Neuronal stem cell (in vitro differentiated cells): ENCODE measurements at regions not wholly inside any gene's neighbourhood (a gene's known extent, or its start where the extent isn't known, plus 50 kb on each side); places are given as distances from the start of the nearest gene placed in this dataset.
"Not testable (repeated sequence)": the region's sequence is repeated elsewhere in the genome, so short reads cannot be mapped to it uniquely, and the experiment has no call there.

Source experiments
- DNase-seq: peaks from one replicate; pipeline ENCODE4 v3.0.0-alpha.2; 2013; ENCODE audit warnings: low spot score
- H2AFZ ChIP-seq: one replicate; pipeline ENCODE4 v1.6.1; 2013; ENCODE audit warnings: mild to moderate bottlenecking, low read length, inconsistent platforms
- H2AK5ac ChIP-seq: 2 replicates; pipeline ENCODE4 v1.6.1; 2013; ENCODE audit warnings: low read depth, mild to moderate bottlenecking, inconsistent platforms, low read length, moderate library complexity, mixed read lengths
- H2BK120ac ChIP-seq: 2 replicates; pipeline ENCODE4 v1.6.1; 2013; ENCODE audit warnings: low read depth, mild to moderate bottlenecking, inconsistent platforms, low read length, moderate library complexity, mixed read lengths
- H2BK12ac ChIP-seq: one replicate; pipeline ENCODE4 v1.6.1; 2013; ENCODE audit warnings: low read length, inconsistent platforms
- H2BK15ac ChIP-seq: 2 replicates; pipeline ENCODE4 v1.6.1; 2013; ENCODE audit warnings: mild to moderate bottlenecking, low read length, inconsistent platforms, mixed read lengths
- H2BK5ac ChIP-seq: one replicate; pipeline ENCODE4 v1.6.1; 2013; ENCODE audit warnings: inconsistent platforms, mild to moderate bottlenecking, low read length, moderate library complexity
- H3K14ac ChIP-seq: one replicate; pipeline ENCODE4 v1.6.1; 2013; ENCODE audit warnings: low read length, inconsistent platforms
- H3K18ac ChIP-seq: 2 replicates; pipeline ENCODE4 v1.6.1; 2013; ENCODE audit warnings: low read length, inconsistent platforms
- H3K23ac ChIP-seq: 2 replicates; pipeline ENCODE4 v1.6.1; 2013; ENCODE audit warnings: low read depth, mild to moderate bottlenecking, mixed read lengths, low read length, inconsistent platforms; ENCODE audit not compliant: poor library complexity
- H3K27ac ChIP-seq: replicated peaks from 3 replicates; pipeline ENCODE4 v1.5.1; 2013; ENCODE audit warnings: low read length, inconsistent platforms
- H3K27me3 ChIP-seq, 3 experiments: 2 replicates each; pipeline ENCODE4 v1.6.1; 2013; ENCODE audit warnings: low read length in 3 of 3, mild to moderate bottlenecking in 2 of 3, inconsistent platforms in 1 of 3, low read depth in 1 of 3, mixed read lengths in 1 of 3, moderate library complexity in 1 of 3; ENCODE audit not compliant: control insufficient read depth in 3 of 3, insufficient read depth in 3 of 3
- H3K36me3 ChIP-seq, 2 donors: replicated peaks in 1 of 2; 2 replicates each; pipeline ENCODE4 v1.6.1; 2013; ENCODE audit warnings: low read length in 2 of 2; ENCODE audit not compliant: control insufficient read depth in 2 of 2, insufficient read depth in 2 of 2
- H3K4ac ChIP-seq: 2 replicates; pipeline ENCODE4 v1.6.1; 2013; ENCODE audit warnings: inconsistent platforms, mild to moderate bottlenecking, low read length, moderate library complexity
- H3K4me1 ChIP-seq, 2 donors: 1 replicate in 1 of 2; 2 replicates in 1 of 2; pipeline ENCODE4 v1.6.1; 2013; ENCODE audit warnings: low read length in 2 of 2, low read depth in 1 of 2; ENCODE audit not compliant: control insufficient read depth in 2 of 2, insufficient read depth in 1 of 2
- H3K4me2 ChIP-seq: one replicate; pipeline ENCODE4 v1.6.1; 2013; ENCODE audit warnings: mild to moderate bottlenecking, low read length, inconsistent platforms; ENCODE audit not compliant: insufficient read depth, poor library complexity, severe bottlenecking
- H3K4me3 ChIP-seq, 2 donors: 2 replicates each; pipeline ENCODE4 v1.5.1; 2013; ENCODE audit warnings: low read length in 2 of 2, mild to moderate bottlenecking in 2 of 2, inconsistent platforms in 1 of 2, moderate library complexity in 1 of 2
- H3K79me1 ChIP-seq: one replicate; pipeline ENCODE4 v1.6.1; 2013; ENCODE audit warnings: low read depth, mild to moderate bottlenecking, inconsistent platforms, low read length, moderate library complexity
- H3K9ac ChIP-seq: one replicate; pipeline ENCODE4 v1.6.1; 2013; ENCODE audit warnings: mild to moderate bottlenecking, low read depth, low read length, inconsistent platforms; ENCODE audit not compliant: poor library complexity
- H3K9me3 ChIP-seq, 2 donors: replicated peaks in 1 of 2; 2 replicates each; pipeline versions ENCODE3 to v1.6.1; 2013; ENCODE audit warnings: low read length in 2 of 2, mild to moderate bottlenecking in 2 of 2, inconsistent platforms in 1 of 2, low read depth in 1 of 2, mixed read lengths in 1 of 2, moderate library complexity in 1 of 2; ENCODE audit not compliant: control insufficient read depth in 2 of 2, insufficient read depth in 1 of 2
- H4K8ac ChIP-seq: one replicate; pipeline ENCODE4 v1.6.1; 2013; ENCODE audit warnings: low read depth, mild to moderate bottlenecking, inconsistent platforms, low read length, moderate library complexity
- H4K91ac ChIP-seq: one replicate; pipeline ENCODE4 v1.6.1; 2013; ENCODE audit warnings: low read length, low read depth, mild to moderate bottlenecking, inconsistent platforms; ENCODE audit not compliant: poor library complexity
- WGBS, 2 donors: extraction: QIAGEN DNeasy Blood & Tissue Kit; methylation state at CpG; one replicate each; pipeline ENCODE4 v1.1.7; 2013; ENCODE audit warnings: missing lambda C conversion rate in 2 of 2, mixed read lengths in 1 of 2; ENCODE audit not compliant: insufficient read length in 2 of 2, insufficient replicate concordance in 1 of 2; ENCODE audit errors: extremely low coverage in 2 of 2; 5-methylcytosine and 5-hydroxymethylcytosine counted together

- no peaks in the 10 kb centered on the region for H3K79me1 ChIP-seq
- H3K27ac ChIP-seq: no peak overlapping the region
- H3K23ac ChIP-seq: no peak overlapping the region
- no peak overlapping the region for H4K8ac ChIP-seq
- no peak overlapping the region for H2AFZ ChIP-seq
- H2BK5ac ChIP-seq: no peak overlapping the region
- no peaks in the 10 kb centered on the region for H3K27me3 ChIP-seq
- H3K18ac ChIP-seq: no peak overlapping the region
- no CpG with 5 or more reads among the region's 4 CpGs for WGBS, 2 donors
- H3K4ac ChIP-seq: no peak overlapping the region
- no peak overlapping the region for H2BK120ac ChIP-seq
- no peak for DNase-seq
- no peaks in the 10 kb centered on the region for H3K36me3 ChIP-seq
- no peak overlapping the region for H2AK5ac ChIP-seq
- no peaks in the 10 kb centered on the region for H3K9me3 ChIP-seq
- H4K91ac ChIP-seq: no peak overlapping the region
- H2BK12ac ChIP-seq: no peak overlapping the region
- no peak overlapping the region for H2BK15ac ChIP-seq
- H3K4me2 ChIP-seq: no peak overlapping the region
- no peak overlapping the region for H3K14ac ChIP-seq
- H3K9ac ChIP-seq: no peak overlapping the region
- H3K4me1 ChIP-seq: peaks cover 0 to 1% of the 10 kb centered on the region in 2 donors
- H3K4me3 ChIP-seq: no peak overlapping the region
Observed at GRCh38 chr4:187668526-187669082, 327.0 kb upstream of the ZFP42 start.

GRCh38 chr4:187671521-187671920, 324.1 kb upstream of the ZFP42 start:
- not testable (repeated sequence) for H3K4ac ChIP-seq, H2BK5ac ChIP-seq, H3K27ac ChIP-seq, H3K23ac ChIP-seq, H2AK5ac ChIP-seq, H2AFZ ChIP-seq, H3K36me3 ChIP-seq, H3K79me1 ChIP-seq, H4K91ac ChIP-seq, H2BK120ac ChIP-seq, DNase-seq, H3K9me3 ChIP-seq, H3K4me1 ChIP-seq, H2BK15ac ChIP-seq, H3K4me2 ChIP-seq, H3K14ac ChIP-seq, H4K8ac ChIP-seq, H3K18ac ChIP-seq, H3K9ac ChIP-seq, H3K27me3 ChIP-seq, H3K4me3 ChIP-seq, H2BK12ac ChIP-seq
- no CpG with 5 or more reads among the region's 13 CpGs for WGBS, 2 donors

DNA sequence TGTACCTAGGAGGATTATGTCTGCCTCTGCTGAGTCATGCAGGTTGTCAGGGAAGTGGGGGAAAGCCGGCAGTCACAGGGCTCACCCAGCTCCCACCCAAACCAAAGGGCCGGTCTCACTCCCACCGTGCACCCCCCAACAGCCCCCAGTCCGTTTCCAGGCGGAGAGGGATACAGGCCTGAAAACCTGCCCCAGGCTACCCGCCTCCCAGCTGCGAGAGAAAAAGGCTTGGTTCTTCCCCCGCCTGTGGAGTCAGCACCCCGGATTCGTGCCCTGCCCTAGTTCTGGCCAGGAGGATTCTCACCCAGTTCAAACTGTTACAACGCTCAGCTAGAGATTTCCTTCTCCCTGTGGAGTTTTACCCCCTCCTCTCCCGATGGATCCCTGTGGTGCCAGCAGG, 323.6 kb upstream of the ZFP42 start:
- not testable (repeated sequence) for H2BK12ac ChIP-seq, H2BK5ac ChIP-seq, H3K27ac ChIP-seq, H3K79me1 ChIP-seq, H3K27me3 ChIP-seq, H3K9me3 ChIP-seq, H2AFZ ChIP-seq, H3K14ac ChIP-seq, H3K4me3 ChIP-seq, H3K4me1 ChIP-seq, H2BK15ac ChIP-seq, H3K36me3 ChIP-seq, H3K4me2 ChIP-seq, H3K18ac ChIP-seq, DNase-seq, H3K9ac ChIP-seq, H4K8ac ChIP-seq, H4K91ac ChIP-seq, H2AK5ac ChIP-seq, H2BK120ac ChIP-seq, H3K23ac ChIP-seq, H3K4ac ChIP-seq
- WGBS, 2 donors: no CpG with 5 or more reads among the region's 12 CpGs

DNA sequence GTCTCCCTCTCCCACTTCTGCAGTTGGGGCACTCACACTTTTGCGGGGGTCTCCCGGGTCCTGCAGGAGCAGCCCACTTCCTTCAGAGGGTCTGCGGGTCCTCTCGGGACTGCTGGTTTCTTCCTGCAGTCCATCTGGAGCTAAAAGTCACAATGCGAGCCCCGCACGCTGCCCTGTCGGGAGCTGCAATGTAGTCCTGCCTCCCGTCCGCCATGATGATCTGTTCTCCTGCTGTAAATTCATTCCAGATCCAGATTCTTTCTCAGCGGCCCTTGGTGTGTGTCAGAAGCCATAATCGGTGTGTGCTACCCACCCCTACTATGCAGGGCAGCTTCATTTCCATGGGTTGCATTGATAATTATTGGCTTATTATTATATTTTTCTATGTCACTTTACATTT, 323.0 kb upstream of the ZFP42 start:
- not testable (repeated sequence) for H2BK12ac ChIP-seq, DNase-seq, H2BK120ac ChIP-seq, H2BK5ac ChIP-seq, H3K79me1 ChIP-seq, H3K4me2 ChIP-seq, H2AFZ ChIP-seq, H3K9ac ChIP-seq, H3K23ac ChIP-seq, H3K36me3 ChIP-seq, H3K18ac ChIP-seq, H3K4ac ChIP-seq, H2AK5ac ChIP-seq, H2BK15ac ChIP-seq, H3K4me3 ChIP-seq, H4K91ac ChIP-seq, H3K4me1 ChIP-seq, H3K9me3 ChIP-seq, H3K27ac ChIP-seq, H4K8ac ChIP-seq, H3K27me3 ChIP-seq, H3K14ac ChIP-seq
- WGBS, 2 donors: no CpG with 5 or more reads among the region's 12 CpGs
